HepG2 (cell line): ENCODE measurements at regions not wholly inside any gene's neighbourhood (a gene's known extent, or its start where the extent isn't known, plus 50 kb on each side); places are given as distances from the start of the nearest gene placed in this dataset.

Experiments
- FLYWCH1 ChIP-seq: sonication (generic); formaldehyde crosslinking; IDR thresholded peaks from 2 replicates; pipeline ENCODE4 v1.8.1; 2023; ENCODE audit warnings: mild to moderate bottlenecking, missing genetic modification reagents
- KLF15 ChIP-seq: sonication (generic); formaldehyde crosslinking; IDR thresholded peaks from 2 replicates; pipeline ENCODE4 v1.8.1; 2023; ENCODE audit warnings: borderline replicate concordance, mild to moderate bottlenecking, inconsistent platforms, missing genetic modification reagents, mixed read lengths
- PREB ChIP-seq: sonication (generic); formaldehyde crosslinking; IDR thresholded peaks from 2 replicates; pipeline ENCODE4 v1.4.0; 2020; ENCODE audit warnings: missing genetic modification reagents
- SMAD1 ChIP-seq: sonication (generic); formaldehyde crosslinking; IDR thresholded peaks from 2 replicates; pipeline ENCODE4 v1.4.0; 2020; ENCODE audit warnings: missing genetic modification reagents, low read depth, mild to moderate bottlenecking, borderline replicate concordance
- SUZ12 ChIP-seq: fragments of 150-350 bp; IDR thresholded peaks from 2 replicates; pipeline ENCODE4 v1.6.1; 2014; ENCODE audit warnings: low read depth, low read length
- YEATS4 ChIP-seq: sonication (generic); formaldehyde crosslinking; IDR thresholded peaks from 2 replicates; pipeline ENCODE4 v1.4.0; 2020; ENCODE audit warnings: missing genetic modification reagents, borderline replicate concordance
- ZNF263 ChIP-seq: sonication (generic); formaldehyde crosslinking; IDR thresholded peaks from 2 replicates; pipeline ENCODE4 v1.4.0; 2020; ENCODE audit warnings: missing genetic modification reagents
- ZNF660 ChIP-seq: sonication (generic); formaldehyde crosslinking; IDR thresholded peaks from 2 replicates; pipeline ENCODE4 v1.5.1; 2020; ENCODE audit warnings: mild to moderate bottlenecking, low read depth, missing genetic modification reagents, borderline replicate concordance
- TF ChIP-seq, protein P1 (sequence below): sonication (generic); formaldehyde crosslinking; IDR thresholded peaks from 2 replicates; pipeline ENCODE4 v1.4.0; 2020; ENCODE audit warnings: mild to moderate bottlenecking, missing genetic modification reagents
- TF ChIP-seq, protein P2 (sequence below): sonication (generic); formaldehyde crosslinking; IDR thresholded peaks from 2 replicates; pipeline ENCODE4 v1.5.0; 2020; ENCODE audit warnings: mild to moderate bottlenecking, missing genetic modification reagents, moderate library complexity

DNA sequence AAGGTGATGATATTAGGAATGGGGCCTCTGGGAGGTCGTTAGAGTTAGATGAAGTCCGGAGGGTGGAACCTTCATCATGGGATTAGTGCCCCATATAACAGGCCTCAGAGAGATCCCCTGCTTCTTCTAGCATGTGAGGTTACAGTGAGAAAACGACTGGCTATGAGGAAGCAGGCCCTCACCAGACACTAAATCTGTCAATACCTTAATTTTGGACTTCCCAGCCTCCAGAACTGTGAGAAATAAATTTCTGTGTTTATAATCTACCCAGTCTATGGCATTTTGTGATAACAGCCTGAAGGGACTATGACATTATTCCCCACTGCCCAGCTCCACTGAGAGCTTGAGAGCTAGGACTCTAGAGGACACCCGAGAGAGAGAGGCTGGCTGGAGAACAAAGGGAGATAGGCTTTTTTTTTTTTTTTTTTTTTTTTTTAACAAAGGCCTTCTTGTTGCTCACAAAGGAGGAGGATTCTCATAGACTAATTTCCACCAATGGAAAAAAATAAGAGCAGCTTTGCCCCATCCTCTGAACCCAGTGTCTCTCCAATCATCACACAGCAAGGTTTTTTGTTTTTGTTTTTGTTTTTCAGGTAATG lies 87.8 kb upstream of the EEA1 start:
- TF ChIP-seq ZNF660 (CRISPR knock-in tag) (no peak), SMAD1 (CRISPR knock-in tag) (no peak), KLF15 (CRISPR knock-in tag) (no peak), YEATS4 (CRISPR knock-in tag) (no peak), ZNF263 (CRISPR knock-in tag) (no peak), PREB (no peak), SUZ12 (no peak), FLYWCH1 (CRISPR knock-in tag) (no peak)
- TF ChIP-seq, protein P1, sequence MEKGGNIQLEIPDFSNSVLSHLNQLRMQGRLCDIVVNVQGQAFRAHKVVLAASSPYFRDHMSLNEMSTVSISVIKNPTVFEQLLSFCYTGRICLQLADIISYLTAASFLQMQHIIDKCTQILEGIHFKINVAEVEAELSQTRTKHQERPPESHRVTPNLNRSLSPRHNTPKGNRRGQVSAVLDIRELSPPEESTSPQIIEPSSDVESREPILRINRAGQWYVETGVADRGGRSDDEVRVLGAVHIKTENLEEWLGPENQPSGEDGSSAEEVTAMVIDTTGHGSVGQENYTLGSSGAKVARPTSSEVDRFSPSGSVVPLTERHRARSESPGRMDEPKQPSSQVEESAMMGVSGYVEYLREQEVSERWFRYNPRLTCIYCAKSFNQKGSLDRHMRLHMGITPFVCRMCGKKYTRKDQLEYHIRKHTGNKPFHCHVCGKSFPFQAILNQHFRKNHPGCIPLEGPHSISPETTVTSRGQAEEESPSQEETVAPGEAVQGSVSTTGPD = no peak
- TF ChIP-seq, protein P2, sequence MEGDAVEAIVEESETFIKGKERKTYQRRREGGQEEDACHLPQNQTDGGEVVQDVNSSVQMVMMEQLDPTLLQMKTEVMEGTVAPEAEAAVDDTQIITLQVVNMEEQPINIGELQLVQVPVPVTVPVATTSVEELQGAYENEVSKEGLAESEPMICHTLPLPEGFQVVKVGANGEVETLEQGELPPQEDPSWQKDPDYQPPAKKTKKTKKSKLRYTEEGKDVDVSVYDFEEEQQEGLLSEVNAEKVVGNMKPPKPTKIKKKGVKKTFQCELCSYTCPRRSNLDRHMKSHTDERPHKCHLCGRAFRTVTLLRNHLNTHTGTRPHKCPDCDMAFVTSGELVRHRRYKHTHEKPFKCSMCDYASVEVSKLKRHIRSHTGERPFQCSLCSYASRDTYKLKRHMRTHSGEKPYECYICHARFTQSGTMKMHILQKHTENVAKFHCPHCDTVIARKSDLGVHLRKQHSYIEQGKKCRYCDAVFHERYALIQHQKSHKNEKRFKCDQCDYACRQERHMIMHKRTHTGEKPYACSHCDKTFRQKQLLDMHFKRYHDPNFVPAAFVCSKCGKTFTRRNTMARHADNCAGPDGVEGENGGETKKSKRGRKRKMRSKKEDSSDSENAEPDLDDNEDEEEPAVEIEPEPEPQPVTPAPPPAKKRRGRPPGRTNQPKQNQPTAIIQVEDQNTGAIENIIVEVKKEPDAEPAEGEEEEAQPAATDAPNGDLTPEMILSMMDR (CRISPR knock-in tag) = no peak
